ENCODE measurements at regions not wholly inside any gene's neighbourhood (a gene's known extent, or its start where the extent isn't known, plus 50 kb on each side); places are given as distances from the start of the nearest gene placed in this dataset.

GRCh38 chr1:63200676-63201075, 121.7 kb upstream of the FOXD3 start:
- WGBS, result 51% methylated on average over 3 of the region's 3 CpGs
- DNase-seq (ENCODE audit: low spot score in 2 of 2), result no peak
- H3K27ac ChIP-seq, result no peak overlapping the region

GRCh38 chr1:63203641-63204040, 118.7 kb upstream of the FOXD3 start:
- no peak for TF ChIP-seq CTCF (IDR thresholded peaks at IDR 0.05)
- TF ChIP-seq POLR2A (IDR thresholded peaks at IDR 0.05), result no peak
- no peak for TF ChIP-seq POLR2AphosphoS5 (IDR thresholded peaks at IDR 0.05)
- TF ChIP-seq EP300 (IDR thresholded peaks at IDR 0.05), result no peak
- 91% methylated on average over 2 of the region's 2 CpGs for WGBS
- no peak for DNase-seq (ENCODE audit: low spot score in 2 of 2)
- H3K27ac ChIP-seq, result no peak overlapping the region
- H3K4me1 ChIP-seq, result no peaks in the 10 kb centered on the region
- no peaks in the 10 kb centered on the region for H3K9me3 ChIP-seq
- no peaks in the 10 kb centered on the region for H3K36me3 ChIP-seq
- H3K4me3 ChIP-seq, result no peak overlapping the region
- peaks cover 17% of the 10 kb centered on the region for H3K27me3 ChIP-seq

More at GRCh38 chr1:63200676-63201075, 121.7 kb upstream of the FOXD3 start:
- Histone ChIP-seq H3K9me3 (no peaks in the 10 kb centered on the region), H3K4me3 (no peak overlapping the region), H3K4me1 (no peaks in the 10 kb centered on the region), H3K36me3 (no peaks in the 10 kb centered on the region), H3K27me3 (peaks cover 17% of the 10 kb centered on the region)
- TF ChIP-seq POLR2A (IDR thresholded peaks at IDR 0.05), result no peak
- TF ChIP-seq CTCF (IDR thresholded peaks at IDR 0.05), result no peak
- no peak for TF ChIP-seq EP300 (IDR thresholded peaks at IDR 0.05)
- no peak for TF ChIP-seq POLR2AphosphoS5 (IDR thresholded peaks at IDR 0.05)

GRCh38 chr1:63205776-63206175, 116.6 kb upstream of the FOXD3 start:
- Histone ChIP-seq H3K4me3 (no peak overlapping the region), H3K36me3 (no peaks in the 10 kb centered on the region), H3K27ac (no peak overlapping the region), H3K4me1 (no peaks in the 10 kb centered on the region), H3K27me3 (peaks cover 9% of the 10 kb centered on the region), H3K9me3 (no peaks in the 10 kb centered on the region)
- WGBS, result 90% methylated on average over 3 of the region's 3 CpGs
- TF ChIP-seq POLR2A (IDR thresholded peaks at IDR 0.05) (no peak), POLR2AphosphoS5 (IDR thresholded peaks at IDR 0.05) (no peak), CTCF (IDR thresholded peaks at IDR 0.05) (no peak), EP300 (IDR thresholded peaks at IDR 0.05) (no peak)
- DNase-seq (ENCODE audit: low spot score in 2 of 2), result no peak

GRCh38 chr1:63214553-63214952, 107.8 kb upstream of the FOXD3 start:
- no peak overlapping the region for H3K4me3 ChIP-seq
- no peaks in the 10 kb centered on the region for H3K9me3 ChIP-seq
- TF ChIP-seq CTCF (IDR thresholded peaks at IDR 0.05), result no peak
- no peak for TF ChIP-seq POLR2AphosphoS5 (IDR thresholded peaks at IDR 0.05)
- TF ChIP-seq POLR2A (IDR thresholded peaks at IDR 0.05), result no peak
- no peak for TF ChIP-seq EP300 (IDR thresholded peaks at IDR 0.05)
- H3K36me3 ChIP-seq, result no peaks in the 10 kb centered on the region
- H3K4me1 ChIP-seq, result no peaks in the 10 kb centered on the region
- DNase-seq (ENCODE audit: low spot score in 2 of 2), result no peak
- WGBS, result 97% methylated on average over 2 of the region's 2 CpGs
- H3K27ac ChIP-seq, result no peak overlapping the region
- H3K27me3 ChIP-seq, result peaks cover 7% of the 10 kb centered on the region

- WGBS, result 55% methylated on average over 4 of the region's 4 CpGs
- H3K4me3 ChIP-seq, result no peak overlapping the region
- no peaks in the 10 kb centered on the region for H3K36me3 ChIP-seq
- H3K27ac ChIP-seq, result no peak overlapping the region
- H3K27me3 ChIP-seq, result peaks cover 4% of the 10 kb centered on the region
- H3K4me1 ChIP-seq, result no peaks in the 10 kb centered on the region
- no peaks in the 10 kb centered on the region for H3K9me3 ChIP-seq
- TF ChIP-seq CTCF (IDR thresholded peaks at IDR 0.05), result no peak
- no peak for TF ChIP-seq POLR2AphosphoS5 (IDR thresholded peaks at IDR 0.05)
- no peak for TF ChIP-seq EP300 (IDR thresholded peaks at IDR 0.05)
- no peak for TF ChIP-seq POLR2A (IDR thresholded peaks at IDR 0.05)
- no peak for DNase-seq (ENCODE audit: low spot score in 2 of 2)
These were observed 98.9 kb upstream of the FOXD3 start for GRCh38 chr1:63223426-63223825.

Measured in suprapubic skin (tissue), 4 donors.